Left renal pelvis (tissue), 4 donors: ENCODE measurements at regions not wholly inside any gene's neighbourhood (a gene's known extent, or its start where the extent isn't known, plus 50 kb on each side); places are given as distances from the start of the nearest gene placed in this dataset.

Source experiments
- DNase-seq, 4 donors: peaks; one replicate each; pipeline ENCODE4 v3.0.0-alpha.2; 2013; ENCODE audit warnings: low read depth in 4 of 4, low spot score in 3 of 4

GRCh38 chr4:162657966-162658365, 494.2 kb upstream of the FSTL5 start:
- no peak for DNase-seq

DNA sequence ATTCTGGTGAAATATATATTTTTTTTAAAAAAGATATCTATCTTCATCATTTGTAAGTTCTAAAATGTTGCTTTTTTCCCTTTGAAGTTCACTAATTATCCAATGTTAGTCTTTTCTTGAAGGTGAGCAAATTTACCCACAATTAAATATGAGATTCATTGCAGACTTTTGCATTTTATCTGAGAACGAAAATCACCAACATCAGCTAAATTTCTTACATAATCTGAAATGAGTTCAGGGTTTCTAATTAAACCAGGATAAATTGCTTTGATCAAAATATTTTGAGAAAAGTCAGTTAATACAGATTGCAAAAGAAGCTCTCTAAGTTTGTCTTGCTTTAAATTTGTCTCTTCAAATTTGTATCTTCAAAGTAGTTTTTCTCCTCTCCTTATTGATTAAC, 486.4 kb upstream of the FSTL5 start:
- no peak for DNase-seq

DNA sequence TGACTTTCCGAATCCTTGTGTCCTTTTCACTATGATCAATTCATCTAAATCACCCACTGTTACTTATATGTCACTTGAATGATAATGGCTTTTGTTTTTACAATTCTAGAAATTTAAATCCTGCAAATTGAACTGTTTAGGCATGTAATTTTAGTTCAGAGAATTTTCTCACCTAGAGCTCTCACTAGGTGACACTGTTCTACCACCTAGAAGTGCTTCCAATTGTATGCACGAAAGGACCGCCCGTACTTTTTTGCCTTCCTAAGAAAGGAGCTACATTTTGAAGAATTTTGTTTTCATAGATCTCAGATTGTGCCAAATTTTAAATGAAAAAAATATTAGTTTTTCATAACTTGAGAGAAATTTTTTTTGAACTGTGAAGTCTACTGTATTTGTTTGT, 481.6 kb upstream of the FSTL5 start:
- no peak for DNase-seq

- no peak for DNase-seq
Observed at GRCh38 chr4:162644346-162644745, 480.5 kb upstream of the FSTL5 start.

DNA sequence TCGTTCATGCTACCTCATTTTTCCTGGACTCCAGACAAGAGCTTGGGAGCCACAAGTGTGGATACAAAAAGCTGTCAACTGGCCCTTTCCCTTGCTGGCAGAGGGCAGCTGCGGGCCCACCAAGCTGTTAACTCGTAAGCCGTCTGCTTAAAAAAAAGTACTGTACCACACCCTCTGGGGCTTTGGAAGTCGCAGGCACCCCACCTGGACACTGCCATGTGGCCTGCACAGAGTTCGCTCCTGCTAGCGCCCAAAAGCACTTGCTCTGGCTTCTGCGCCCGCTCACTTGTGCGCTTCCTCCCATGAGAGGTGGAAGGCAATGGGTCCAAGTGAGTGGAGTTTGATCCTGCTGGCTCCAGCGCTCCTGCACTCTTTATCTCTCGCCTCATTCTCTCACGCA, 476.4 kb upstream of the FSTL5 start:
- DNase-seq: no peak

DNA sequence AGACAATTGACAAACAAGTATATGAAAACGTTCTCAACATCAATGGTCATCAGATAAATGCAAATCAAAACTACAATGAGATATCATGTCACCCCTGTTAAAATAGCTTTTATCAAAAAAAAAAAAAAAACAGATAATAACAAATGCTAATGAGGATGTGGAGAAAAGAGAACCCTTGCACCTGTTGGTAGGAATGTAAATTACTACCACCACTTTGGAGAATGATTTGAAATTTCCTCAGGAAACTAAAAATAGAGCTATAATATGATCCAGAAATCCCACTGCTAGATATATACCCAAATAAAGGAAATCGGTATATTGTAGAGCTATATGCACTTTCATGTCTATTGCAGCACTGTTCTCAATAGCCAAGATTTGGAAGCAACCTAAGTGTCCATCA, 470.6 kb upstream of the FSTL5 start:
- no peak for DNase-seq

DNA sequence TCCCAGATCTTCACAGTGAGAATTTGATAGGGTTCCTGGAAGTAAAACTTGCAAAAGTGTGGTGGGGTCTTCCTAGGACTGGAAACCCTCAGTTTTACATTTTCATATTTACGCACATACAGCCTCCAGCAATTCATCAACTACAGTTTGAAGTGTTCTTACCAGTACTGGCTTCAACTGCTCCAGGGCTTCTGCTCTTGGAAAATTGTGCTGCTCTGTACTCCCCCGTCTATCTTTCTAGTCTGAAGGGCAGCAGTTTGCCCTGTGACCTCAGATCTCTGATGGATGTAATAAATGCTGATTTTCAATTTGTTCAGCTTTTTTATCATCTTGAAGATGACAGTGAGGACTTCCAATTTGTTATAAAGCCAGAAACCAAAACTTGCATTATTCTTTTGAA, 458.9 kb upstream of the FSTL5 start:
- DNase-seq: no peak

- DNase-seq: no peak
Observed at GRCh38 chr4:162610116-162610515, 446.3 kb upstream of the FSTL5 start.

GRCh38 chr4:162586266-162586665, 422.5 kb upstream of the FSTL5 start:
- no peak for DNase-seq

DNA sequence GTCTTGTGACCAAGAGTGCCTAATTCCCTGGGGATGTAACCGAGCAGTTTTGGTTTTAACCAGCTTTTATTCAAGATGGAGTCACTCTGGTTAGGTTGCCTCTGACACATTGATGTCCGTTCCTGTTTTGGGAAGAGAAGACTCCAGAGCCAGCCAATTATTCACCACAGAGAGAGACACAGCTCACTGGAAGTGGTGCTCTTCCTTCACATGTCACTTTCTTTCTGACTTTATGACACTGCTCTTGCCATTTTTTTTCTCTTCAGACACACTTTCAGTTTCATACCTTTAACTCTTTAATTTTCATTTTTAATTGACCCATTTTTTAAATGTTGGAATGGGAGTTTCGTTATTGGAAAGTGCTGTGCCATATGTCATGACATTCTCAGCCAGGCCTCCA, 418.4 kb upstream of the FSTL5 start:
- DNase-seq: no peak

DNA sequence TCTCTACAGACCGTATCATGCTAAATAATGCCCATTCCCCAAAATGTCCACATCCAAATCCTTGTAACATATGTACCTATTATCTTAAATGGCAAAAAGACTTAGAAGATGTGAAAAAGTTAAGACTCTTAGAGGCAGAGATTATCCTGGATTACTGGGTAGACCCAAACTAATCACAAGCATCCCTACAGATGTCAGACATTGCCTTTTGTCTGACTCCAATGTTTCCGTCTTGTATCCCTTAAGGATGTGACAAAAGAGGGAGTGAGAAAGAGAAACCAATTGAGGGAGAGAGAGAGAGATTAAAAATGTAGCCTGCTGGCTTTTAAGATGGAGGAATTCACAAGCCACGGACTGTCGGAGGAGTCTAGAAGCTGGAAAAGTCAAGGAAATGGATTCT, 401.9 kb upstream of the FSTL5 start:
- DNase-seq: no peak

DNA sequence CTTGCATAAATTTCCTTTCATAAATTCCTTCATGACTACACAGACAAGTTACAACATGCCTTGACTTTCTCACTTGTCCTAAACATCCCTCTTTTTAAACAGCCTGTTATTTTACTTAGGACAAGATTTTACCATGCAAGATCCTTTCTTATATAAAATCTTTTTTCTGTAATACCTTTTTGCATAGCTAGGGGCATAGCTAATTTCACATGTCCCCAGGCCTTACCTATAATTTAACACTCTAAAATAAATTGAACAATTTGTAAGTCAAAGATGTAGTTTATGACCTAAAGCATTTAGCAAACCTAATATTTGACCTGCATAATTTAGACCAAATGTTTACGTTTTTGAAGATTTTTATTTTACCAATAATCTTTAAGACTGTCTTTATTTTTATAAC, 396.3 kb upstream of the FSTL5 start:
- DNase-seq: no peak

GRCh38 chr4:162557516-162558106, 393.8 kb upstream of the FSTL5 start:
- no peak for DNase-seq

- no peak for DNase-seq
Observed at GRCh38 chr4:162535121-162535520, 371.3 kb upstream of the FSTL5 start.

DNA sequence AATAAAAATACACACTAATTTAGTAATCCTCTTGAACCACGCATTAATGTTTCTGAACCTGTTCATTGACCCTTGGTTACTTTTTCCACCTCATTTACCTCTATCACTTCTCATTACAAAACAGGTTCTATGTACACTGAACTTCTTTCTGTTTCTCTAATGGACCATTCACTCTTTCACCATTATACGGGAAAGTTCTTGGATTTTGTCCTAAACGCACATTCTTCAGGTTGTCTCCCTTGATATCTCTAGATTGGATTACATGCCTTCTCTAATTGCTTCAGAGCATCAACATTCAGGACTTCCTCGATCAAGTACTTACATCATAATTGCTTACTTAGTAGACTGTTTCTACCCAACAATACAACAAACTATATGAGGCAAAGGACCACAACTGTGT, 359.4 kb upstream of the FSTL5 start:
- no peak for DNase-seq

DNA sequence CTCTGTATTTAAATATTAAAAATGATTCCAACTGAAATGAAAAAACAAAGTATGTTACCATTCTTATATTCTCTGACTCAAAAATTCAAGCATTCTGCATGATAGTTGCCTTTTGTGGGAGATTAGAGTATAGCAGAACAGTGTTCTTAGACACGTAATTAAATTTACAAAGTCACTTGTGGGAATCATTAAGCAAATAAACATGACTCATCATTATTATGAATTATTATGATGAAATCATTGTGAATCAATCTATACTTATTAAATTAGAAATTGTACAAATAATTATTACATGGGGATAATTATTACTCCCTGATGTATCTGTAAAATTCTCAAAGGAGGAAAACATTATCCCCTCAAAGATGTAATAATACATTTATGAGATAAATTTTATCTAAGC, 358.9 kb upstream of the FSTL5 start:
- no peak for DNase-seq

GRCh38 chr4:162510937-162511336, 347.1 kb upstream of the FSTL5 start:
- no peak for DNase-seq

DNA sequence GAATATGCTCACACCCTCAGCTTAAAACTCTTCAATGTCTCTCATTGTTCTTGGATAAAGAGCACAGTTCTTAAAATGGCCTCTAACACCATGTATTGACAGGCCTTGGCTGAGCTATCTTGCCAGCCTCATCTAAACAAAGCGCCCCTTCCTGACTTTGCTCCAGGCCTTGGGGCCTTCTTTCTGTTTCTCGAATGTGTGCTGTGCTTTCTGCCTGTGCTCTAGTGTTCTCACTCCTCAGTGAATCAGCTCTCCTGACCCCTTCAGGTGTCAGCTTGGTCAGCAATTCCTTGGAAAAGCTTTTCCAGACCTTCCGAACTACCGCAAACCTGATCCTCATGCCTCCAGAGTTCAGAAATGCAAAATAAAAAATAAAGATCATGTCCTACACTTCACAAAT, 346.3 kb upstream of the FSTL5 start:
- DNase-seq: no peak

DNA sequence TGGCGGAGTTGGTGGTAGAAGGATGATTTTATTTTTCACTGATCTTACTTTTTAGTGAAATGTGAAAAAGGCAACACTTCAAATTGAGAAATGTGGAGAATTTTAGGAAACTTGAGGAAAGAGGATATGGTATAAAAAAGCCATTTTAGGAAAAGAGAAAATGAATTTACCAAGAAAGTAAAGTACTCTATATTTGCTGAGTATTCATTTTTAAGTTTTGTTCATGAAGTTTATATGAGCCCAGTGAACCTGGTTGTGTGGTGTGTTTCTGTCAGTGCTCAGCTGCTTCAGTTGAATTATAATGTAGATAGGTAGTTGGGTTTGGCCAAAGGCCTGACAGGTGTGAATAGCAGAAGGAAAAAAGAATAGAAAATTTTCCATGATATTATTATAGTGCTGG, 345.5 kb upstream of the FSTL5 start:
- no peak for DNase-seq

- DNase-seq: no peak
Observed at GRCh38 chr4:162506253-162506652, 342.5 kb upstream of the FSTL5 start.

DNA sequence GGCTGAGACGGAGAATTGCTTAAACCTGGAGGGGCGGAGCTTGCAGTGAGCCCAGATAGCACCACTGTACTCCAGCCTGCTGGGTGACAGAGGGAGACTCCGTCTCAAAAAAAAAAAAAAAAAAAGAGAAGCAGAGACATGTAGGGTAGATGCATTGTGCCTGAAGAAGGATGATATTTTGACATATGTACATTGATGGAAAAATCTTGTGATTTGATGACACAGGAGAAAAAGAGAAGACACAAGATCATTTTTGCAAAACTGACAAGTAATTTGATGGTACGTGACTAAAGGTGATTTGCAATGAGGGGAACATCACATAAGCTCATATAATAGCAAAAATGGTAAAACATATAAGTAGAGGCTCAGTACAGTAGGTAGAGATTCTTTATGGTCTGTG, 340.1 kb upstream of the FSTL5 start:
- no peak for DNase-seq

GRCh38 chr4:162502109-162502508, 338.3 kb upstream of the FSTL5 start:
- DNase-seq: no peak

DNA sequence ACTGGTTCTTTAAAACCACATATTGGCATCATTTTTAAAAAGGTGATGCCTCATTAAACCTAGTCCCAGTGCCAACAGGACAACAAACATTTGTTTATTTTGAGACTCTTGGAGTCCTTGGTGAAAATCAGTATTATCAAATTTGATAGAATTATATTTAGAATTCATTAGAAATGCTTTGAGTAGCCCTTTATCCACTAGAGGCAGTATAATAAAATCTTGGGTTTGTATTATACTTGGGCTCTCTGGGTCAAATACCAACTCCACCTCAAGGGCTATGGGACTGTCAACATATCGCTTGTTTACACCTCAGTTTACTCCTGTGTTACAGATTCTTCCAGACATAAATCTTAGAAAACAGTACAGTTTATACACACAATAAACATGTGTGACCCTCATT, 335.7 kb upstream of the FSTL5 start:
- no peak for DNase-seq

- no peak for DNase-seq
Observed at GRCh38 chr4:162498168-162498567, 334.4 kb upstream of the FSTL5 start.
